ENCODE measurements at regions not wholly inside any gene's neighbourhood (a gene's known extent, or its start where the extent isn't known, plus 50 kb on each side); places are given as distances from the start of the nearest gene placed in this dataset.
"Not testable (repeated sequence)": the region's sequence is repeated elsewhere in the genome, so short reads cannot be mapped to it uniquely, and the experiment has no call there.

GRCh38 chr2:191499050-191499449, 178.9 kb upstream of the NABP1 start:
- Histone ChIP-seq H3K36me3 (ENCODE audit: insufficient read depth, low read length) (no peaks in the 10 kb centered on the region), H3K27me3 (ENCODE audit: insufficient read depth, low read length) (no peaks in the 10 kb centered on the region), H3K4me1 (ENCODE audit: control insufficient read depth, insufficient read depth, low read length, unreplicated experiment) (no peaks in the 10 kb centered on the region), H3K79me2 (ENCODE audit: control insufficient read depth, insufficient read depth, low read length, unreplicated experiment) (no peaks in the 10 kb centered on the region), H2AFZ (ENCODE audit: low read length, unreplicated experiment) (no peak overlapping the region), H3K27ac (ENCODE audit: low read depth, low read length) (no peak overlapping the region), H3K4me3 (ENCODE audit: low read depth, low read length) (no peak overlapping the region)

GRCh38 chr2:191499874-191500565, 177.9 kb upstream of the NABP1 start:
- Histone ChIP-seq H3K79me2 (ENCODE audit: control insufficient read depth, insufficient read depth, low read length, unreplicated experiment) (no peaks in the 10 kb centered on the region), H3K36me3 (ENCODE audit: insufficient read depth, low read length) (no peaks in the 10 kb centered on the region), H3K4me1 (ENCODE audit: control insufficient read depth, insufficient read depth, low read length, unreplicated experiment) (no peaks in the 10 kb centered on the region), H3K27me3 (ENCODE audit: insufficient read depth, low read length) (no peaks in the 10 kb centered on the region), H3K27ac (ENCODE audit: low read depth, low read length) (no peak overlapping the region), H2AFZ (ENCODE audit: low read length, unreplicated experiment) (no peak overlapping the region), H3K4me3 (ENCODE audit: low read depth, low read length) (no peak overlapping the region)

- H3K4me3 ChIP-seq (ENCODE audit: low read depth, low read length) = no peak overlapping the region
- no peaks in the 10 kb centered on the region for H3K36me3 ChIP-seq (ENCODE audit: insufficient read depth, low read length)
- no peaks in the 10 kb centered on the region for H3K4me1 ChIP-seq (ENCODE audit: control insufficient read depth, insufficient read depth, low read length, unreplicated experiment)
- no peaks in the 10 kb centered on the region for H3K27me3 ChIP-seq (ENCODE audit: insufficient read depth, low read length)
- H3K79me2 ChIP-seq (ENCODE audit: control insufficient read depth, insufficient read depth, low read length, unreplicated experiment) = no peaks in the 10 kb centered on the region
- no peak overlapping the region for H2AFZ ChIP-seq (ENCODE audit: low read length, unreplicated experiment)
- H3K27ac ChIP-seq (ENCODE audit: low read depth, low read length) = no peak overlapping the region
Observed at GRCh38 chr2:191500566-191500883, 177.4 kb upstream of the NABP1 start.

- no peak overlapping the region for H2AFZ ChIP-seq (ENCODE audit: low read length, unreplicated experiment)
- H3K4me1 ChIP-seq (ENCODE audit: control insufficient read depth, insufficient read depth, low read length, unreplicated experiment) = no peaks in the 10 kb centered on the region
- H3K4me3 ChIP-seq (ENCODE audit: low read depth, low read length) = no peak overlapping the region
- no peaks in the 10 kb centered on the region for H3K27me3 ChIP-seq (ENCODE audit: insufficient read depth, low read length)
- no peaks in the 10 kb centered on the region for H3K79me2 ChIP-seq (ENCODE audit: control insufficient read depth, insufficient read depth, low read length, unreplicated experiment)
- no peak overlapping the region for H3K27ac ChIP-seq (ENCODE audit: low read depth, low read length)
- no peaks in the 10 kb centered on the region for H3K36me3 ChIP-seq (ENCODE audit: insufficient read depth, low read length)
Observed at GRCh38 chr2:191500884-191501560, 176.9 kb upstream of the NABP1 start.

GRCh38 chr2:191501561-191502168, 176.3 kb upstream of the NABP1 start:
- Histone ChIP-seq H3K79me2 (ENCODE audit: control insufficient read depth, insufficient read depth, low read length, unreplicated experiment) (no peaks in the 10 kb centered on the region), H3K4me1 (ENCODE audit: control insufficient read depth, insufficient read depth, low read length, unreplicated experiment) (no peaks in the 10 kb centered on the region), H3K4me3 (ENCODE audit: low read depth, low read length) (no peak overlapping the region), H3K27ac (ENCODE audit: low read depth, low read length) (no peak overlapping the region), H3K36me3 (ENCODE audit: insufficient read depth, low read length) (no peaks in the 10 kb centered on the region), H2AFZ (ENCODE audit: low read length, unreplicated experiment) (no peak overlapping the region), H3K27me3 (ENCODE audit: insufficient read depth, low read length) (no peaks in the 10 kb centered on the region)

- Histone ChIP-seq H3K36me3 (ENCODE audit: insufficient read depth, low read length) (no peaks in the 10 kb centered on the region), H3K27me3 (ENCODE audit: insufficient read depth, low read length) (no peaks in the 10 kb centered on the region), H3K27ac (ENCODE audit: low read depth, low read length) (no peak overlapping the region), H3K79me2 (ENCODE audit: control insufficient read depth, insufficient read depth, low read length, unreplicated experiment) (no peaks in the 10 kb centered on the region), H3K4me3 (ENCODE audit: low read depth, low read length) (no peak overlapping the region), H3K4me1 (ENCODE audit: control insufficient read depth, insufficient read depth, low read length, unreplicated experiment) (no peaks in the 10 kb centered on the region), H2AFZ (ENCODE audit: low read length, unreplicated experiment) (no peak overlapping the region)
Observed at GRCh38 chr2:191506515-191506914, 171.4 kb upstream of the NABP1 start.

GRCh38 chr2:191507252-191507853, 170.6 kb upstream of the NABP1 start:
- not testable (repeated sequence) for H3K36me3 ChIP-seq (ENCODE audit: insufficient read depth, low read length); H2AFZ ChIP-seq (ENCODE audit: low read length, unreplicated experiment); H3K4me3 ChIP-seq (ENCODE audit: low read depth, low read length)

GRCh38 chr2:191508738-191509137, 169.2 kb upstream of the NABP1 start:
- Histone ChIP-seq H3K79me2 (ENCODE audit: control insufficient read depth, insufficient read depth, low read length, unreplicated experiment) (no peaks in the 10 kb centered on the region), H3K27ac (ENCODE audit: low read depth, low read length) (no peak overlapping the region), H3K27me3 (ENCODE audit: insufficient read depth, low read length) (no peaks in the 10 kb centered on the region), H3K36me3 (ENCODE audit: insufficient read depth, low read length) (no peaks in the 10 kb centered on the region), H3K4me1 (ENCODE audit: control insufficient read depth, insufficient read depth, low read length, unreplicated experiment) (no peaks in the 10 kb centered on the region), H3K4me3 (ENCODE audit: low read depth, low read length) (no peak overlapping the region), H2AFZ (ENCODE audit: low read length, unreplicated experiment) (no peak overlapping the region)

More at GRCh38 chr2:191507252-191507853, 170.6 kb upstream of the NABP1 start:
- H3K4me1 ChIP-seq (ENCODE audit: control insufficient read depth, insufficient read depth, low read length, unreplicated experiment); H3K27me3 ChIP-seq (ENCODE audit: insufficient read depth, low read length); H3K27ac ChIP-seq (ENCODE audit: low read depth, low read length); H3K79me2 ChIP-seq (ENCODE audit: control insufficient read depth, insufficient read depth, low read length, unreplicated experiment): not testable (repeated sequence)

- no peak overlapping the region for H3K27ac ChIP-seq (ENCODE audit: low read depth, low read length)
- no peaks in the 10 kb centered on the region for H3K36me3 ChIP-seq (ENCODE audit: insufficient read depth, low read length)
- no peak overlapping the region for H2AFZ ChIP-seq (ENCODE audit: low read length, unreplicated experiment)
- no peaks in the 10 kb centered on the region for H3K79me2 ChIP-seq (ENCODE audit: control insufficient read depth, insufficient read depth, low read length, unreplicated experiment)
- no peaks in the 10 kb centered on the region for H3K4me1 ChIP-seq (ENCODE audit: control insufficient read depth, insufficient read depth, low read length, unreplicated experiment)
- H3K4me3 ChIP-seq (ENCODE audit: low read depth, low read length) = no peak overlapping the region
- no peaks in the 10 kb centered on the region for H3K27me3 ChIP-seq (ENCODE audit: insufficient read depth, low read length)
Observed at GRCh38 chr2:191512216-191512835, 165.6 kb upstream of the NABP1 start.

GRCh38 chr2:191512874-191513273, 165.1 kb upstream of the NABP1 start:
- H3K4me3 ChIP-seq (ENCODE audit: low read depth, low read length) = no peak overlapping the region
- no peak overlapping the region for H2AFZ ChIP-seq (ENCODE audit: low read length, unreplicated experiment)
- no peaks in the 10 kb centered on the region for H3K27me3 ChIP-seq (ENCODE audit: insufficient read depth, low read length)
- no peaks in the 10 kb centered on the region for H3K4me1 ChIP-seq (ENCODE audit: control insufficient read depth, insufficient read depth, low read length, unreplicated experiment)
- H3K27ac ChIP-seq (ENCODE audit: low read depth, low read length) = no peak overlapping the region
- no peaks in the 10 kb centered on the region for H3K79me2 ChIP-seq (ENCODE audit: control insufficient read depth, insufficient read depth, low read length, unreplicated experiment)
- no peaks in the 10 kb centered on the region for H3K36me3 ChIP-seq (ENCODE audit: insufficient read depth, low read length)
